NOMO-1 treated with DMSO at 0.1 percent for 48 hours (cell line): ENCODE measurements at regions not wholly inside any gene's neighbourhood (a gene's known extent, or its start where the extent isn't known, plus 50 kb on each side); places are given as distances from the start of the nearest gene placed in this dataset.

ENCODE experiments used
- DNase-seq: peaks from one replicate; lab custom pipeline; 2025; ENCODE audit not compliant: unreplicated experiment; lab: John Stamatoyannopoulos, UW

GRCh38 chr6:156166093-156166492 lies 611.1 kb upstream of the ARID1B start:
- no peak for DNase-seq

- no peak for DNase-seq
Observed at GRCh38 chr6:156164701-156165452, 612.3 kb upstream of the ARID1B start.

GRCh38 chr6:156163311-156163710 lies 613.9 kb upstream of the ARID1B start:
- DNase-seq: no peak

- DNase-seq: no peak
Observed at GRCh38 chr6:156161471-156161870, 615.7 kb upstream of the ARID1B start.

- no peak for DNase-seq
Observed at GRCh38 chr6:156160795-156161165, 616.4 kb upstream of the ARID1B start.

DNA sequence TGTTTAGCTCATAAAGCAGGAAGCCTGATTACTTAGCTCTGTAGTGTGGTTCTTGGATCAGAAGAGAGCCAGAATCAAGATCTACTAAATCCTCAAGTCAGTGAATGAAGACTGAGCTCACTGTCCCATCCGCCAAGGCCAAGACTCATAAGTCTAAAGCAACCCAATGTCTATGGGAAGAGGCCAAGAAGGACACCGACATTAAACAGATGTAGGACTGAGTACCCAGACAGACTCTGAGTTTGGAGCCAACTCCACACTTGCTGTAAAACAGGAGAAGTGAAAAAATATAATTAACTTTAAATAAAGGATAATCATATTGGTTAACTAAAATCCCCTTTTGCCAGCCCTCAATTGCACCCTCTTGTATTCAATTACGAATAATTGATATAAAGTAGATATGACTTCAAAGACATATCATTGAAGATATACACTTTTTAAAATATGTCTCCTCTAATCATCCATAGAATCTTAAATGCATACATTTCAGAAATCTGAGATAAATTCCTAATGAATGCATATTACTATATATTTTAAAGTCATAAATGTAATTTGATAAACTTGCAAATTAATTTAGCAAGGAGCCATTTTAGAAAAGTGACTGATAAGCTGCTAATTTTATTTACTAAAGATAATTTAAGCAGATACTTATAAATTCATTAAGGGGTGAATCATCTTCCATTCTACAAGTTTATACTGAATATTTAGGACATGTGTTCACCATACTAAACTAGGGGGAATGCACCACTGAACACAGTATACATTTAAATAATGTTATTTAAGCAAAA lies 617.0 kb upstream of the ARID1B start:
- DNase-seq: no peak

DNA sequence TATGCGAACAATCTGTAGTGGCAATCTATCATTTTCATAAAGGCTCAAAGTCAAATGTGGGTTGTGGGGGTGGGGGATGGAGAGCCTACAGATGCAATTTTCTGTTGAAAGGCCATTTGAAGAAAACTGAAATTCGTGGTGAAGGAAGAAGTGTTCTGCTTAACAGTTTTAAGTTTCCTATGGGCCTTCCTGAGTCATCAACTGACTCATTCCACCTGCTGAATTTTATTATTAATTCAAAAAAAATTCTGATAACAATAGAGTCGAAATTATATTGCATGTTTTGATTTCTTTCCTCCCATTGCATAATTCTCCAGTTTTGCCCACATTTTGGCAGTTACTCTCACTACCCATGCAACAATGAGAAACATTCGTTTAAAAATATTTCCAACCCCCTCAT lies 622.3 kb upstream of the ARID1B start:
- DNase-seq: no peak

GRCh38 chr6:156150391-156150790 lies 626.8 kb upstream of the ARID1B start:
- no peak for DNase-seq

GRCh38 chr6:156146891-156147290 lies 630.3 kb upstream of the ARID1B start:
- DNase-seq: no peak

- no peak for DNase-seq
Observed at GRCh38 chr6:156131221-156131903, 645.8 kb upstream of the ARID1B start.

- DNase-seq: no peak
Observed at GRCh38 chr6:156126535-156126934, 650.6 kb upstream of the ARID1B start.

DNA sequence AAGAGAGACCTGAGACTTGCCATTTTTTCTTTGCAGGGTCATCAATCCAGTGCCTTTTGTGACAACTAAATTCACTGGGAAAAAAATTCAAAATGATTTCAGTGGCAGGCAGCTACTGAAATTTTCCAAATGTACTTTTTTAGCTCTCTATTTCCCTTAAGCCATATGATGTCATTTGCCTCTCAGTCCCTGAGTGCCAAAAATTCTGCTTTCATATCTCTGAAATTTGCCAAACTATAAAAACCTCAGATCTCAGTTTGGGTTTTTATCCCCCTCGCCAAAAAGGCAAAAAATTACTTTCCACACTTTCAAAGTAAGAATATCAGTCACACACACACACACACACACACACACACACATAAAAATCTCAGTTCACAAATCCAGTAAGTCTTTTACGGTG lies 651.3 kb upstream of the ARID1B start:
- no peak for DNase-seq

- no peak for DNase-seq
Observed at GRCh38 chr6:156123731-156124130, 653.4 kb upstream of the ARID1B start.

DNA sequence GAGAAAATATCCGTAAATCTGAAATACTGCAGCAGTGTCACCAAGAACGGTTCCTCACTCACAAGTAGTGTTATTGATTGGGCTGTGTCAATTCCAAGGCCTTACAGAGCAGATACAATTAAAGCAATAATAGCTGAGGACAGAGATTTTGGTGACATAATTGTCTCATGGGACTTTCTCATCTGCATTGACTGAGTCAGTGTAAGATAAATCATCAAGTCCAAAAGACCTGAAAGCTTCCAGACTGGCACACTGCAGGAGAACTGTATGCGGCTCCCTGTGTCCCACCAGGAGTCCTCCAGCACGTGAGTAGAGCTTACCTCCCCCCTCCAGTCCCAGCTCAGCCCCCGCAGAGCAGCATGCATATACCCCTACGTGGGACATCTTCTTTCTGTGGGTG lies 655.2 kb upstream of the ARID1B start:
- no peak for DNase-seq

DNA sequence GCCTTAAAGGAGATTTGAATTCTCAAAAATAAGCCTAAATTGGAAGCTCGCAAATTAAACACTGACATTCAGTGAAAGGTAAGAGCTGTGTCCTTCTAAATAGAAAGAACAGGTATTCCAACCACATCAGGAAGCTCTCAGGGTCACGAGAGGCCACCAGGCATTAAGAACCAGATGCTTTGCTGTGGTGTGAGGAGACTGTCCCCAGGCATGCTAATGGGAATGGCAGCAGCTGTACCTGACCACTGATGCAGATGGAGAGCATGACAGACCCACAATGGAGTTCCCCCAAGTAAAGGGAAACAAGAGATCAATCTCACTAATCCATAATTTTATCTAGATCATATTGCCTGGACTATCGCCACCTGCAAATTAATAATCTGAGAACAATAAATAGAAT lies 658.9 kb upstream of the NOX3 start:
- DNase-seq: no peak

GRCh38 chr6:156113631-156114030 lies 658.0 kb upstream of the NOX3 start:
- DNase-seq: no peak

- no peak for DNase-seq
Observed at GRCh38 chr6:156111913-156112312, 656.3 kb upstream of the NOX3 start.

DNA sequence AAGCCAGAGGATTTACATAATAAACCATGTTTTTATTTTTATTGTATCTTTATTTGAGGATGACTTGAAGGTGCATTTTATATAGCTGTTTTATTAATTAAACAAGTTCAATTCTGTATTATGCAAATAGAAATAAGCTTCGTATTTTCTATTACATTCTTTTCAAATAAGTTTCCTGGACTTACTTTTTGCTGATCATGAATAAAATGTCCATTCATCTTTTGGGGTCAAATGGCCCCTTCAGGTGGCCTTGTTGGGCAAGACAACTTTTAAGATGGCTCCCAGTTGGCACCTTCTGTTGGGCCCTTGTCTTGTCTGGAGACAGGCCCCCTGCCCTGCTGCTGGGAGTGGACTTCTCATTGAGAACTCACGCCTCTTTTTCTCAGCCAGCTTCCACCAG lies 654.6 kb upstream of the NOX3 start:
- no peak for DNase-seq

DNA sequence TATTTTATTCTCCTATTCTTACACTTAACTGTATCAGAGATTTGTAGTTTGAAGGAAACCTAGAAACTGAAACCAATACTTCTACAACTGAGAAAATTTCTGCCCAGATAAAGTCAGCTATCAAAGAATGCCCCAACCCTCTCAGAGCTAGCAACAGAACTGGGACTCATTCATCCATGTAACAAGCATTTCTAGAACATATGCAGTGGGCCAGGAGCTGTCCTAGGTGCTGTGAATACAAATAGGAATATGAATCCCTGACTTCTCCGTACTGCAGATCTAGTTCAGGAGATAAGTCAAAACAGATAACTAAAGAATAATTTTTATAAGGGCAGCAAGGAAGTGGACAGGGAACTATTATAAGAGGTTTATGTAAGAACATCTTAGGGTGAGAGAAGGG lies 654.1 kb upstream of the NOX3 start:
- DNase-seq: no peak

GRCh38 chr6:156107624-156108101 lies 652.0 kb upstream of the NOX3 start:
- DNase-seq: no peak

DNA sequence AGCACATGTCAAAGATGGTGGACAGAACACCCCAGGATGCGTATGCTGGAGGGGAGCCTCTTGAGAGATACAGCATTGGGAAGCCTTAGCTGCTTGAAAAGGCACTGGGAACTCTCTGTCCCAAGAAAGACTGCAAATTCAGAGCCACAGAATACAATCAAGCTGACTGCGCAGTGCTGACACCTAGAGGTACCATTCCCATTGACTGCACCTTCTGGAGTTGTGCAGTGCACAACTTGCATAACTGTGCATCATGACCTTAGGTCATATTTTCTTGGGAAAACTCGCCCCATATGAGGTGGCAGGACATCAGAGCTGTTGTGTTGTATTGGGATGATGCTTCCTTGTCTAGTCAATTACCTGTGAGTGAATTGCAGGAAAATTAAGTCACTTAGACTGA lies 646.5 kb upstream of the NOX3 start:
- DNase-seq: no peak

DNA sequence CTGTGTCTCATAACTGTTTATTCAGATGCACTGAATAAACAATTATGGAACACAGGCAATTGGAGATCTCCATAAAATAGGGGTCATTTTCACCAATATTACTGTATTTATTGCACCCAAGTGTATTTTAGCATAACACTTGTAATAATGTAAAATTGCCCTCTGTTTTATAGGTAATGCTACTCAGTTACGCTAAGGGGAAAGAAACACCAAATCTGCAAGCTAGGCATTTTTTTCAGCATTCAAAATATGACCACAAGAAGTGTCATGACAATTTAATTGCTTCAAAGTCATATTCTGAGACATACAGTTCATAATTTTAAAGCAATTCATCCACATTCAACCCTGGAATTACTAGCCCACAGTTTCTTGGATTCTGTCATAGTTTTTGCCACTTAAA lies 643.2 kb upstream of the NOX3 start:
- no peak for DNase-seq
